HCT116 (cell line): ENCODE measurements at regions not wholly inside any gene's neighbourhood (a gene's known extent, or its start where the extent isn't known, plus 50 kb on each side); places are given as distances from the start of the nearest gene placed in this dataset.

Experiments
- ATAC-seq: fragments of 200-7000 bp; cut with Tn5 transposase; 2 replicates; pipeline ENCODE4 v1.9.1; 2020; ENCODE audit warnings: mild to moderate bottlenecking, moderate library complexity
- BruUV-seq: library from RNA; stranded (reverse); fragments of 400-500 nt; replicated peaks from 2 replicates; lab custom pipeline; 2021; lab: Mats Ljungman, UMichigan
- CTCF ChIA-PET: fragments of 300-600 bp; sonication (Branson Sonifier 250); formaldehyde crosslinking; loops from one replicate; lab custom pipeline; 2021; ENCODE audit warnings: antibody characterized with exemption; lab: Charles Lee
- POLR2A ChIA-PET: fragments of 300-600, 350-600 bp; sonication (Branson Sonifier 250); formaldehyde crosslinking; loops from one replicate; lab custom pipeline; 2021; ENCODE audit warnings: antibody characterized with exemption; lab: Charles Lee
- RAD21 ChIA-PET, 2 experiments: fragments of 300-600 bp; sonication (Branson Sonifier 250); formaldehyde crosslinking; loops; one replicate each; lab custom pipeline; 2023; ENCODE audit warnings: low total read pairs in 2 of 2; ENCODE audit not compliant: uncharacterized antibody in 2 of 2, unreplicated experiment in 2 of 2, low non-redundant PET in 1 of 2; lab: Charles Lee
- DNase-seq: peaks from one replicate; pipeline ENCODE4 v3.0.0-alpha.2; 2010; ENCODE audit warnings: low read depth, low spot score
- H2AFZ ChIP-seq: fragments of 200-600 bp; shearing (Covaris generic), sonication (generic); 2 replicates; pipeline ENCODE4 v1.6.1; 2017; ENCODE audit warnings: low read depth, mixed run types, mixed read lengths, antibody characterized with exemption, low read length; ENCODE audit not compliant: poor library complexity, severe bottlenecking
- H3K27ac ChIP-seq: 2 replicates; pipeline ENCODE4 v1.5.1; 2012; ENCODE audit warnings: low read depth, low read length
- H3K27me3 ChIP-seq: fragments of 200-600 bp; sonication (generic); 2 replicates; pipeline ENCODE4 v1.6.1; 2016; ENCODE audit warnings: mixed run types, low read length, mixed read lengths; ENCODE audit not compliant: insufficient read depth
- H3K36me3 ChIP-seq, 2 experiments: fragments of 200-500 bp in 1 of 2; fragments of 200-600 bp in 1 of 2; sonication (Bioruptor generic) in 1 of 2; sonication (generic) in 1 of 2; 2 replicates each; pipeline versions ENCODE4 v1.5.1 to v1.6.1; 2014 to 2016; ENCODE audit warnings: low read length in 2 of 2, inconsistent platforms in 1 of 2, mixed read lengths in 1 of 2, mixed run types in 1 of 2; ENCODE audit not compliant: insufficient read depth in 2 of 2, control insufficient read depth in 1 of 2
- H3K4me1 ChIP-seq, 2 experiments: fragments of 200-600 bp in 1 of 2; sonication (generic) in 1 of 2; 2 replicates each; pipeline versions ENCODE4 v1.5.1 to v1.6.1; 2012 to 2017; ENCODE audit warnings: low read length in 2 of 2, inconsistent platforms in 1 of 2, mild to moderate bottlenecking in 1 of 2, mixed read lengths in 1 of 2, mixed run types in 1 of 2, moderate library complexity in 1 of 2; ENCODE audit not compliant: insufficient read depth in 2 of 2, control insufficient read depth in 1 of 2
- H3K4me2 ChIP-seq: fragments of 200-600 bp; sonication (generic); 2 replicates; pipeline ENCODE4 v1.6.1; 2017; ENCODE audit warnings: mixed run types, low read length, mixed read lengths
- H3K4me3 ChIP-seq, 2 experiments: fragments of 200-600 bp in 1 of 2; sonication (generic) in 1 of 2; replicated peaks in 1 of 2; 2 replicates each; pipeline ENCODE4 v1.5.1; 2011 to 2016; ENCODE audit warnings: low read length in 2 of 2, control low read depth in 1 of 2, low read depth in 1 of 2, mild to moderate bottlenecking in 1 of 2, mixed read lengths in 1 of 2, mixed run types in 1 of 2
- H3K79me2 ChIP-seq: fragments of 200-600 bp; sonication (generic); 2 replicates; pipeline ENCODE4 v1.6.1; 2017; ENCODE audit warnings: mild to moderate bottlenecking, mixed run types, low read length, moderate library complexity, mixed read lengths; ENCODE audit not compliant: insufficient read depth
- H3K9ac ChIP-seq: fragments of 200-600 bp; sonication (generic); 2 replicates; pipeline ENCODE4 v1.6.1; 2016; ENCODE audit warnings: low read length, mixed read lengths
- H3K9me2 ChIP-seq: fragments of 200-600 bp; sonication (generic), shearing (Covaris generic); 2 replicates; pipeline ENCODE4 v1.6.1; 2017; ENCODE audit warnings: mixed run types, mild to moderate bottlenecking, moderate library complexity; ENCODE audit not compliant: insufficient read depth
- H3K9me3 ChIP-seq, 2 experiments: fragments of 200-500 bp in 1 of 2; fragments of 200-600 bp in 1 of 2; sonication (Bioruptor generic) in 1 of 2; sonication (generic) in 1 of 2; 2 replicates each; pipeline ENCODE4 v1.6.1; 2014 to 2017; ENCODE audit warnings: low read length in 2 of 2, mixed read lengths in 2 of 2, inconsistent platforms in 1 of 2, low read depth in 1 of 2, mild to moderate bottlenecking in 1 of 2, mixed run types in 1 of 2, moderate library complexity in 1 of 2; ENCODE audit not compliant: control insufficient read depth in 1 of 2, insufficient read depth in 1 of 2
- H4K20me1 ChIP-seq: fragments of 200-600 bp; sonication (generic), shearing (Covaris generic); 2 replicates; pipeline ENCODE4 v1.6.1; 2017; ENCODE audit warnings: mixed run types, mild to moderate bottlenecking, moderate library complexity; ENCODE audit not compliant: insufficient read depth
- ATF3 ChIP-seq: IDR thresholded peaks from 2 replicates; pipeline ENCODE4 v1.6.1; 2012
- CBX3 ChIP-seq: IDR thresholded peaks from 2 replicates; pipeline ENCODE4 v1.6.1; 2012; ENCODE audit warnings: low read depth
- FOSL1 ChIP-seq: IDR thresholded peaks from 2 replicates; pipeline ENCODE4 v1.6.1; 2012; ENCODE audit warnings: low read depth
- POLR2A ChIP-seq: IDR thresholded peaks from 2 replicates; pipeline ENCODE4 v1.7.0; 2011; ENCODE audit warnings: borderline replicate concordance; ENCODE audit not compliant: insufficient read depth, insufficient read length; ENCODE audit errors: extremely low read depth
- REST ChIP-seq: IDR thresholded peaks from 2 replicates; pipeline ENCODE4 v1.6.1; 2012; ENCODE audit warnings: low read depth
- SIN3A ChIP-seq: IDR thresholded peaks from 2 replicates; pipeline ENCODE4 v1.6.1; 2012; ENCODE audit warnings: low read depth
- TCF7L2 ChIP-seq: IDR thresholded peaks from 2 replicates; pipeline ENCODE4 v1.7.0; 2011; ENCODE audit warnings: borderline replicate concordance, inconsistent platforms; ENCODE audit not compliant: insufficient read depth, insufficient read length; ENCODE audit errors: extremely low read depth
- ZNF274 ChIP-seq: fragments of 200-500 bp; sonication (Bioruptor generic); IDR thresholded peaks from 2 replicates; pipeline ENCODE4 v1.6.1; 2014; ENCODE audit warnings: mild to moderate bottlenecking, low read depth, low read length, inconsistent platforms
- intact Hi-C: fragments of 100-400 bp; cut with micrococcal nuclease; formaldehyde crosslinking; loops from 2 replicates; pipeline ENCODE4 v1.10.0; 2022

GRCh38 chr3:177563243-177563780, 366.0 kb upstream of the TBL1XR1 start (continued):
- TF ChIP-seq REST (no peak), TCF7L2 (no peak)
- TF ChIP-seq, all 23 proteins: peak for 0

- no peak overlapping the region for H2AFZ ChIP-seq
- H3K36me3 ChIP-seq = no peaks in the 10 kb centered on the region
- no peaks in the 10 kb centered on the region for H3K4me1 ChIP-seq
- BruUV-seq = no TSS peak
- POLR2A ChIA-PET = no interaction called here
- H3K4me3 ChIP-seq = no peak overlapping the region
- H3K9me2 ChIP-seq = no peaks in the 10 kb centered on the region
- no peak for ATAC-seq
- H4K20me1 ChIP-seq = no peaks in the 10 kb centered on the region
- H3K27ac ChIP-seq = no peak overlapping the region
- RAD21 ChIA-PET = no interaction called here
- intact Hi-C loops = no loop called here
- CTCF ChIA-PET = no interaction called here
- no peak overlapping the region for H3K4me2 ChIP-seq
- TF ChIP-seq SIN3A (no peak), ATF3 (no peak), ZNF274 (no peak), TCF7L2 (no peak), REST (no peak), POLR2A (no peak), FOSL1 (no peak), CBX3 (no peak)
- TF ChIP-seq, all 23 proteins: peak for 0
- H3K79me2 ChIP-seq = no peaks in the 10 kb centered on the region
- H3K9ac ChIP-seq = no peak overlapping the region
- no peaks in the 10 kb centered on the region for H3K27me3 ChIP-seq
- no peak for DNase-seq
- no peaks in the 10 kb centered on the region for H3K9me3 ChIP-seq
Measured at GRCh38 chr3:177563792-177564191, 366.5 kb upstream of the TBL1XR1 start.
